GM21528 (cell line): ENCODE measurements at regions not wholly inside any gene's neighbourhood (a gene's known extent, or its start where the extent isn't known, plus 50 kb on each side); places are given as distances from the start of the nearest gene placed in this dataset.
"Not testable (repeated sequence)": the region's sequence is repeated elsewhere in the genome, so short reads cannot be mapped to it uniquely, and the experiment has no call there.

Experiments used
- ATAC-seq: cut with Tn5 transposase; IDR thresholded peaks from one replicate; pipeline ENCODE4 v1.9.1; 2021; ENCODE audit warnings: mild to moderate bottlenecking, moderate library complexity; ENCODE audit not compliant: unreplicated experiment, low FRiP score

DNA sequence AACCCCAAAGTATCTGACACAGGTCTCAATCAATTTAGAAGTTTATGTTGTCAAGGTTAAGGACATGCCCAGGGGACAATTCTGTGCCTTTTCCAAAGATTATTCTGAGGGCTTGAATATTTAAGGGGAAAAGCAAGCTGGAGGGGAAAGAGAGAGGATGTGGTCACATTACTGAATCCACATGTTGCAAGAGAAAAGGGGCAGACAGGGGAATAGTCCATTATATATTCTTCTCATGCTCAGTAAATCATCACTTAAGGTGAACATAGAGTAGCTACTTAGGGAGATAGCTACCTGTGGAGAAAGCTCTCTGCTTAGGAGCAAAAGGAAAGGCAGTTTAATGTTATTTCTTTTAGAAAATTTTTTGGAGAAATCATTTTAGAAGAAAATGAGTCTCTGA is 751.6 kb downstream of the SI start:
- no peak for ATAC-seq

DNA sequence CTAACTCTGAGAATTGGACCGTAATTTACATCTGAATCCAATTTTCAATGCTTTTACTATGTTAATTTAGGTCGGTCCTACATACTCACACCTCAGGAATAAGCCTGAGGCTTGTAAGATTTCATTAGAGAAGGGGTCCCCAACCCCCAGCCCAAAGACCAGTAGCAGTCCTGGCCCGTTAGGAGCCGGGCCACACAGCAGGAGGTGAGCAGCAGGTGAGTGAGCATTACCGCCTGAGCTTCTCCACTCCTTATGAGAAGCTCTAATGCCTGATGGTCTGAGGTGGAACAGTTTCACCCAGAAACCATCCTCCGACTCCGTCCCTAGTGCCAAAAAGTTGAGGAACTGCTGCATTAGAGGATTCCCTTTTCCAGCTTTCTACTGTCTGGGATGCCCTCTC is 757.3 kb downstream of the SI start:
- ATAC-seq: no peak

DNA sequence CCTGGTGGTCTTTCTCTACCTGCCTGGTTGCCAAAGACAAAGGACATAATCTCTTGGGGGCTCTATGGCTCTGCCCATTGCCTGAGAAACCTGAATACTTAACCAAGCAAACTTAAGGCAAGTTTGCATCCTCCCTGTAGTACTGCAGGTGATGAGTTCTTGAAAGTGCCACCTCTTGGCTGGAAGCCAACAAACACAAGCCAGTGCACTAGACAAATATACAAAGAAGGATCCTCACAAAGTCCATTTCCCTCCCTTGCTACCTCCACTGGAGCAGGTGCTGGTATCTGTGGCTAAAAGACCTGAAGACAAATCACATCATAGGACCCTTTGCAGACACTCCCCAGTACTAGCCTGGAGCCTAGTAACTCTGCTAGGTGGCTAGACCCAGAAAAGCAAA is 772.3 kb downstream of the SI start:
- ATAC-seq: no peak

DNA sequence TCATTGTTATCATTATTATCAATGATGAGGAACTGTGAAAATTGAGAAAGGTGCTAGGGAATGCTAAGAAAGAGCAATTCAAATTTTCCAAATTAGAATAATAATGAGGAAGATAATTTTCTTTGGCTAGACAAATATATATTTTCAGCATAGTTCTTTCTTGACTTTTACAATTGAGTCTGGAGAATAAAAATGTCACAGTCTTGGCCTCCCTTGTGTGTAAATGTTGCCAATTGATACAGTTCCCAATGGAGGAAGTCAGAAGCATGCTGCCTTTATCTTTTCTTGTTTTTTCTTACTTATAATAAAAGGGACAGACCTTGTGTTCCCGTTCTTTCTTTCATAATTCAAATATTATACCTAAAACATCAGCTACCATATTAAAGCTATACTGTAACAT is 774.4 kb downstream of the SI start:
- ATAC-seq: no peak

DNA sequence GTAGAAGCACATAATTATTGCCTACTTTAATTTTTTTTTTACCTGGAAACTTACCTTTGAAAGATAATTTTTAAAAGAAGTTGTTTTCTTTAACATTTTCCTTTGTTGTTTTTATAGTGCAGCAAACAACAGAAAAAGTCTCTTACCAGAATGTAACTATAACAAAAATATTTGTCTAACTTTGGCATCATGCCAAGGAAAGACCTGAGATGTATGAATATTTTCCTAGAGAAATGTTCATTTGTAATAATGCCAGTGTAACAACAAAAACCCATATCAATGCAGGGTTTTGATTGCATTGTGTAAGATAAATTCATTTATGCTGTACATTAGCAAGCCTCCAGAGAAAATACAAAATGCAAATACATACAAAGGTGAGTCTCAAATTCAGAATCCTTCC is 775.7 kb downstream of the SI start:
- no peak for ATAC-seq

DNA sequence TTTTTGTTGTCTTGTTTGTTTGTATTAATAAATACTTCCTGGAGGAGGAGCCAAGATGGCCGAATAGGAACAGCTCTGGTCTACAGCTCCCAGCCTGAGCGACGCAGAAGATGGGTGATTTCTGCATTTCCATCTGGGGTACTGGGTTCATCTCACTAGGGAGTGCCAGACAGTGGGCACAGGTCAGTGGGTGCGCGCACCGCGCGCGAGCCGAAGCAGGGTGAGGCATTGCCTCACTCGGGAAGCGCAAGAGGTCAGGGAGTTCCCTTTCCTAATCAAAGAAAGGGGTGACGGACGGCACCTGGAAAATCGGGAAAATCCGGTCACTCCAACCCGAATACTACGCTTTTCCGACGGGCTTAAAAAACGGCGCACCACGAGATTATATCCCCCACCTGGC is 786.8 kb downstream of the SI start:
- ATAC-seq: not testable (repeated sequence)

DNA sequence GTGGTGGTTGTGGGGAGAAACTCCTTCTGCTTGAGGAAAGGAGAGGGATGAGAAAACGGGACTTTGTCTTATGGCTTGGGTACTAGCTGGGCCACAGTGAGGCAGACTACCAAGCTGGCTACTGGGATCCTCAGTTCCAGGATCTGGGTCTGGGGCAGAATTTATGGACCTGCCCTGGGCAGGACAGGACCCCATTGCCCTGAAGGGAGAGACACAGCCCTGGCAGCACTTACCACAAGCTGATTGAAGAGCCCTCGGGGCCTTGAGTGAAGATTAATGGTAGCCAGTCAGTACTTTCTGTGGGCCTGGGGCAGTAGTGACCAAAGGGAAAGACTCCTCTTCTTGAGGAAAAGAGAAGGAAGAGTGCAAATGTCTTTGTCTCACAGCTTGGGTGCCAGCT is 799.7 kb downstream of the SI start:
- no peak for ATAC-seq

DNA sequence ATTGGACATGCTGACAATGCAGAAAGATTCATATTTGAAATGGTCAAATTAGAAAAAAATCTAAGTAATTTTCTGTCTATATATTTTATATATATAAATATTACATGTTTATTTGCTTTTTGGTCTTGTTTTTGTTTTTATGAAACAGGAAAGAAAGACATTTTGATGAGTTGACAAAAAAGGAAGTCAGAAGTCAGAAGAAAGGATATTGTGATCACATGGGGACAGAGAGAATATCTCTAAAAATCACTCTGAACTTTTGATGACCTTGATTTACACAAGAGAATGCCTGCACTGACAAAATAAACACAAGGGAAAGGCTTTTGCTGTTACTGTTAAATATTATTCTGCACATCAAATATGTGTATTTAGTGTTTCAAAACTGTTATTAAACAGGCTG is 811.2 kb downstream of the SI start:
- no peak for ATAC-seq

DNA sequence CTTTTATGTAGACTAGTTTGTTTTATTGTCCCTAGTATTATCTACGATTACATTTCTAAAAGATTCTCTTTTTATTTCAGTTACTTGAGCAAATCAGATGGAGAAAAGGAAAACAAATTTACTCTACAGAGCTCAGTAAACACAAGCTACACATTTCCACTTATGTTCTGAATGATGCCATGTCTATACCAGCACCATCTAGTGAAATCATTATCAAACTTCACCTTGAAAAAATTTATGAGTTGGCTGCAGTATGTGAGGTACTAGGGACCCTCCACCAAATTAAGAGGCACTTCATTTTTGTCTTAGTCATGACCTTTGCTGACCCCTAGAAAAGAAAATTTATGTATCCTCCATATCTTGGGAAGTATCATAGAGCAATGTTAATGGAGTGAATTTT is 827.4 kb downstream of the SI start:
- ATAC-seq: no peak

DNA sequence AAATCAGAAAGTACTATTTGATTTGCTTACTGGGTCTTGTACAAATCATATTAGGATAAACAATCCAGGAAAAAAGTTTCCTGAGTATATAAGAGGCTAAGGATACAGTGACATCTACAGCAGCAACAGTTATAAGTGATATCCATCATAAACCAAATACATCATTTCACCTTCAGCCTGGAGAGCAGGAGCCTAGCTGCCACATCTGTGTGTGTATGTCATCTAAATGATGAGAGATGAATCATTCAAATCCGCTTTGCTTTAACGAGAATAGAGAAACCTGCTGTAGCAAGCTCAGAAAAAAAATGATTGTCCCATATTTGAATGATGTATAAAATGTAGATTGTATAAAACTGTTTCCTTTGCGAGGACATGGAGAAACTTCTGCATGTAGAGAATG is 841.4 kb downstream of the SI start:
- ATAC-seq: no peak

DNA sequence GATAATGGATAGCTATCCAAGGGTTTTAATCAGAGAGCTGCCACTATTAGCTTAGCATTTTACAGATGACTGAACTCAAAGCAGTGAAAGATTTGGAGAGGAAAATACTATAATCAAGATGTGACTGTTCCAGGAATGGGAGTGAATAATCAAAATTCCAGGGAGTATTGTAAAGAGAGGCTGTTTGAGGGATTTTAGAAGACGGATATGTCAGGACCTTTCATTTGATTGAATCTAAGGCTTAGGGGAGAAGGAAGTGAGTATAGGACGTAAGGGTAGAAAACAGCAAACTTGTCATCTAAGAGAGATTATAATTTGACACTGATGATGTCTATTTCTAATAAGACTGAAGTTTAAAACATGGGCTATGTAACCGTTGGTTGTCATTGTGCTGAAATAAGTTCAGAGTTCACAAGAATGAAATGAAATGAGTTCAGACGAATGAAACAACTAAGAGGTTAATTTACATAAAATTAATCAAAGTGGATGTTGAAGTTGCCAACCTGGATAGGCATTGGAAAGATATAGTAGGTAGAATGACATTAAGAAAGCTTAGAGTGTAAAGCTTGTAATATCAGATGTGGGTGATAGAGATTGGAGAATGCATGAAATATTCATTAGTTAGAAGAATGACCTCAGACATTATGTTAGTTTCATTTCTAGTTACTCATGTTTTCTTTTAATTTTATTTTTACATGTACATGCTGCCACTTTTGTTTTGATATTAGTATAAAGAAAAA is 842.8 kb downstream of the SI start:
- no peak for ATAC-seq

DNA sequence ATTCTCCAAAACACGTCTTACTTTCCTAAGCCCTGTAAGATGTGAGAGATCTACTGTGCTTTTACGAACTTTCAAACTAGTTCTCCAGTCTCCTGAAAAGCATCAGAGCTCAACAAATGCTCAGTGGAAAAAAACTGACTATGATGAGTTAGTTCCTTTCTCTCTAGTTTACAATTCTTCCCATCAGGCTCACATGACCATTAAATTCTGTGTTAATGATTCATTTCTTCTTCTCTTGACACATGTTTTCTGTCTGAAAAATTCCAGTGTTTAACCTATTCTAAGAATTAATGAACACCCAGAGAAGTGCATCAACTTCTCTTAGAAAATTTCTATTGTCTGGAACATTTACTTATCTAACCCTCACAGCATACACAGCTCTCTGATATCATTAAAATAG is 844.3 kb downstream of the SI start:
- ATAC-seq: no peak

DNA sequence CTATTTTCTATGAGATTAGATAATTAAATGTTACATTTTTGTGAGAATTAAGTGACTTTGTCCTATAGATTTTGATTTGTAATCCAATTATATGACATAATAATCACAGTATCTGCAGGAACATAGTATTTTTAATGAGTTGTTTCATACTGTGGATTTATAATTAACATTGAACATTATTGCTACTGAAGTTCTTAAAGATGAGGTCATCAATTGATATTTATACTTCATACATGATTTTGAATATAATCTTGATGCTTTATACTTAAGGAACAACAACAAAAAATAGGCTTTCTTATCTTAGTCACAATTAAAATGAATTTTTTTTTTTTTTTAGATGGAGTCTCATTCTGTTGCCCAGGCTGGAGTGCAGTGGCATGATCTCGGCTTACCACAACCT is 846.6 kb downstream of the SI start:
- ATAC-seq: no peak

DNA sequence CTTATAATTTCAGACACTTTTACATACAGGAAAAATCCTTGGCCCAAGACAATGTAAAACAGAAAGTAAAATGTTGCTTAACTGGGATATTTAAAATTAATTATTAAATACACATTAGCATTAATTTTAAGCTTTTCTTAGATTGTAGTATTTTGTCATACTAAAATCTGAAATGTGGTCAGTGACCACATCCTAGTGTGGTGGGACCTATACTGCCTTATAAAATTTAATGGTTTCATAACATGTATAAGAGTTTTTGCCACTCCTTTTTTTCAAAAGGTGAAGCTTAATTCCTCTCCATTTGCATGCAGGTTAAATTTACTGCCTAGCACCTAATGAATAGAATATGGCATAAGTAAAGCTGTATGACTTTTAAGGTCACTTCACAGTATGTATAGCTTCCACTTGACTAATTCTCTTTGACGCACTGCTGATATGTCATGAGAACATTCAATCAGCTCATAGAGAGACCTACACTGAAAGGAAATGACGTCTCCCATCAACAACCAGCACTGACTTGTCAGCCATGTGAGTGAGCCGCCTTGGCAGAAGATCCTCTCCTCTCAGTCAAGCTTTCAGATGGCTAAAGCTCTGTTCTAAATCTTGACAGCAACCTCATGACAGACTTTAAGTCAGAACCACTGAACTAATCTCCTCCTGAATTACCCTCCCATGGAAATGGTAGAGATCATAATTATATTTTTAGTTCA is 847.8 kb downstream of the SI start:
- no peak for ATAC-seq

DNA sequence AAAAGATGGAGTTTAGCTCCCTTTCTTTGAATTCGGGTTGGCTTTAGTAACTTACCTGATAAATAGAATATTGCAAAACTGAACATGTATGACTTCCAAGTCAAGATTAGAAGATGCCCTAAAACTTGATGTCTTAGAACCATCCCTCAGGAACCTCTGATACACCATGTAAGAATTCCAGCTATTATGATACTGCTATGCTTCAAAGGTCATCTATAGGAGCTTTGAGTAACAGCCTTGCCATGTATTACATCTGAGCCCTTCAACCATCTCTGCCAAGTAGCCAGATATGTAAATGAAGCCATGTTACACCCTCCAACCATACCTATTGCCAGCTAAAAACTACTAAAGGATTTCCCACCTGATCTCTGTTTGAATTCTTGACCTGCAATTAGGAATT is 854.2 kb downstream of the SI start:
- ATAC-seq: no peak

DNA sequence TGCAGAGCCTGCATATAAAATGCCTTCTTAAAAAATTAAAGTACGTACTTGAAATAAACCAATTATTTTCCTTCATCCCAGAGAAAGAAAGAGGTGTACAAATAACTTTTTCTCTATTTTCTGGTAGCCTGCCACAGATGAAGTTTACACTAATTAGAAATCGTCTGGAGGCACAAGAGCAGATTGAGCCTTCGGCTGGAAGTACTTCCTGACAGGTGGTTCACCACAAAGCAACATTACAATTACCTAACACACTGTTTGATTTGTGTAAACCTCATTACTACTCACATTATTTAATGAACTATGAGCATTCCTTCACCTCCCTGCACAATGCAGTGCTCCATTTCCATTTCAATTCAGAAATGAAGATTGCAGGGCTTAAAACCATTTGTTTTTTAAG is 856.1 kb downstream of the SI start:
- no peak for ATAC-seq

DNA sequence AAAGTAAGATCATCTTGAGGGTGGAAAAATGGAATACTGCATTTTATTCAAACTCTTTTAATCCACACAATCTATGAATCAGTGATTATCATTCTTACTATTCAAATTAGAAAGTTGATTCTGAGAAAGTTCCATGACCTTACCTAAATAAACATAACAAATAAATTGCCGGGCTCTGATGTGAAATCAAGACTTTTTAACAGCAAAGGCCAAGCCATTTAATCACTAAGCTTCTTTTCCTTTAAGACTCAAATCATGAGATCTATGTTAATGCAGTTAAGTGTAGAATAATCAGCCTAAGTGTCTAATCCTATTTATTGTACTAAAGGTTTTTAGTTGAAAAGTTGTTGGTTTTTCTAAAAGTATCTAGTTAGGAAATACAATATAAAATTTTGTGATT is 857.0 kb downstream of the SI start:
- ATAC-seq: no peak

DNA sequence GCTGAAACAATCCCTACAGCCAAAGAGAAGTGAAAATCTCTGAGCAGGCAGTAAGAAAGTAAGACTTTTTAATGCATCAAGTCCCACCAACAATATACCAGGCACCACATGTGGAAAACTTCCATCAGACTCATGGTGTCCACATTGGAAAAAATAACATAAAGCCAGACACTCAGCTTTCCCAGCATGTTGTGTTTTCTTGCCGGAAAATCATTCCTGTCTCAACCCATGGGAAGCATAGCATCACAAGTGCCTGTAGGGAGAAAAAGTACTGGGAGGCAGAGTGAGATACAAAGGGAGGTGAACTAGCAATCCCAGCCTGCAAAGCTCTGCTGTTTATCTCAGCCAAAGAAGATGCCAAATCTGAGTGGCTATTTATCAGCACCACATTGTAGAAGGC is 868.9 kb downstream of the SI start:
- no peak for ATAC-seq

DNA sequence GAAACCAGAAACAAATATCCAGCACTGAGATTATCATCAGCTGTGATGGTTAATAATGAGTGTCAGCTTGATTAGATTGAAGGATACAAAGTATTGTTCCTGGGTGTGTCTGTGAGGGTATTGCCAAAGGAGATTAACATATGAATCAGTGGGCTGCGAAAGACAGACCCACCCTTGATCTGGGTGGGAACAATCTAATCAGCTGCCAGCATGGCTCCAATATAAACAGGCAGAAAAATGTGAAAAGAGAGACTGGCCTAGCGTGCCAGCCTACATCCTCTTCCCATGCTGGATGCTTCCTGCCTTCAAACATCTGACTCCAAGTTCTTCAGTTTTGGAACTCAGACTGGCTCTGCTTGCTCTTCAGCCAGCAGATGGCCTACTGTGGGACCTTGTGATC is 869.5 kb downstream of the SI start:
- ATAC-seq: no peak

DNA sequence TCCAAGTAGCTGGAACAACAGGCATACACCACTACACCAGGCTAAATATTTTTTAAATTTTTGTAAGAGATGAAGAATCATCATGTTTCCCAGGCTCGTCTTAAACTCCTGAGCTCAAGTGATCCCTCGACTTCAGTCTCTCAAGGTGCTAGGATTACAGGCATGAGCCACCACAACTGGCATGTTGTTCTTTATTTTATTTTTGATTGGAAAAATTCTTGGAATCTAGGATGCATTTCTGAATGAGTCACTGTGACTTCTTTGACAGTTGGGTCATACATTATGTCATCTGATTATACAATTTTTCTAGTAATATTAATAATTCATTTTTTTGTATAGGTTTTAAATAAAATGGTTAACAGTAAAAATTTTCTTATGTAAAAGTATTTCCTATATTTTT is 870.2 kb downstream of the SI start:
- no peak for ATAC-seq

DNA sequence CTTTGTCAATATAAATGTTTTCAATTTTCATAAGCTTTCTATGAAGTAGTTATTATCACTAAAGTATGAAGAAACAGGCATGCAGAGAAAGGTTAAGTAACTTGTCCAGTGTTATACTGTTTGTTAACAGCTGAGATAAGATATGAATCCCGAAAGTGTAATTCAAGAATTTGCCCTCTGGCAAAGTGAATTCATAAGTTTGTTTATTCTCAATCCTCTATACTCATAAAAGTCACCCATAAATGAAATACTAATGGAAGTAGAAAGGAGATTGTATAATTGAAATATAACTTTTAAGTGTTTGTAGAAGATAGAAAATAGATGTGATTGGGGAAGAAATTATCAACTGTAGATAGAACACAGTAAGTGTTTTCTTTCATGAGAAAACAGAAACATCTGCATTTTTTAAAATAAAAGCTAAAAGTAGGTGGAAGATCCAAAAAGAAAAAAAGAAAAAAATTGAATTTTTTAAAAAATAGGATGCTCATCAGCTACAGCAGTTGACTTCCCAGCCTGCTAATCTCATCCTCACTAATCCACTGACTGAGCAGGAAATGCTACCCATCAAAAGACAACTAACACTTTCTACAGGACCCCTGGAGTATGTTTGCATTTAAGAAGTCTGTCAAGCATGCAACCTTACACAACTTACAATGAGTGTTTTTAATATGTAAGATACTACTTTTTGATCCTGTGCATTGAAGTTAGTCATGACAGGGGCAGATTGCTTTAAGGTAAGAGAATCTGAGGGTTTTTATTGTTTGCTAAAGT is 878.1 kb downstream of the SI start:
- ATAC-seq: no peak

DNA sequence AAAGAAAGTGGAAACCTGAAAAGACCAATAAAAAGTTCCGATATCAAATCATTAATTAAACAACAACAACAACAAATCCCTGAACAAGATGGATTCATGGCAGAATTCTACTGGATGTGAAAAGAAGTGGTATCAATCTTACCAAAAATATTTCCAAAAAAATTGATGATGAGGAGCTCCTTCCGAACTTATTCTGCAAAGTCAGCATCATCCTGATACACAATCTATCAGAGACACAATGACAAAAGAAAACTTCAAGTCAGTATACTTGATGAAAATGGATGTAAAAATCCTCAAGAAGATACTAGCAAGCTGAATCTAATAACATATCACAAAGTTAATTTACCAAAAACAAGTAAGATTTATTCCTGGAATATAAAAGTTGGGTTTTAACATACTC is 881.8 kb downstream of the SI start:
- no peak for ATAC-seq
